HEK293 (cell line): ENCODE measurements at regions not wholly inside any gene's neighbourhood (a gene's known extent, or its start where the extent isn't known, plus 50 kb on each side); places are given as distances from the start of the nearest gene placed in this dataset.

Source experiments
- GLIS1 ChIP-seq: fragments of 450-650 bp; formaldehyde crosslinking; IDR thresholded peaks from 2 replicates; pipeline ENCODE4 v1.5.1; 2016; ENCODE audit warnings: missing biosample characterization, missing genetic modification characterization
- KLF16 ChIP-seq: fragments of 450-650 bp; formaldehyde crosslinking; IDR thresholded peaks from 2 replicates; pipeline ENCODE4 v1.5.1; 2017; ENCODE audit warnings: missing biosample characterization, missing genetic modification characterization
- ZBTB17 ChIP-seq: fragments of 450-650 bp; formaldehyde crosslinking; IDR thresholded peaks from 2 replicates; pipeline ENCODE4 v1.5.1; 2016; ENCODE audit warnings: missing biosample characterization, missing genetic modification characterization
- ZNF184 ChIP-seq: fragments of 450-650 bp; IDR thresholded peaks from 2 replicates; pipeline ENCODE4 v1.5.1; 2018; ENCODE audit warnings: missing biosample characterization, mild to moderate bottlenecking, missing genetic modification characterization
- ZNF510 ChIP-seq: fragments of 450-650 bp; formaldehyde crosslinking; IDR thresholded peaks from 2 replicates; pipeline ENCODE4 v1.5.1; 2018; ENCODE audit warnings: mild to moderate bottlenecking, missing genetic modification characterization, missing biosample characterization; ENCODE audit not compliant: insufficient replicate concordance
- ZNF660 ChIP-seq: fragments of 450-650 bp; IDR thresholded peaks from 2 replicates; pipeline ENCODE4 v1.5.1; 2018; ENCODE audit warnings: missing biosample characterization, mild to moderate bottlenecking, missing genetic modification characterization
- ZNF791 ChIP-seq: fragments of 450-650 bp; formaldehyde crosslinking; IDR thresholded peaks from 2 replicates; pipeline ENCODE4 v1.5.1; 2016; ENCODE audit warnings: missing biosample characterization, missing genetic modification characterization
- ZSCAN23 ChIP-seq: fragments of 450-650 bp; formaldehyde crosslinking; IDR thresholded peaks from 2 replicates; pipeline ENCODE4 v1.5.1; 2016; ENCODE audit warnings: missing biosample characterization, missing genetic modification characterization
- TF ChIP-seq, protein P1 (sequence below): fragments of 450-650 bp; IDR thresholded peaks from 2 replicates; pipeline ENCODE4 v1.5.1; 2018; ENCODE audit warnings: missing biosample characterization, mild to moderate bottlenecking, missing genetic modification characterization
- TF ChIP-seq, protein P2 (sequence below): fragments of 450-650 bp; formaldehyde crosslinking; IDR thresholded peaks from 2 replicates; pipeline ENCODE4 v1.5.1; 2016; ENCODE audit warnings: missing biosample characterization, missing genetic modification characterization
- TF ChIP-seq, protein P3 (sequence below): fragments of 450-650 bp; formaldehyde crosslinking; IDR thresholded peaks from 2 replicates; pipeline ENCODE4 v1.5.1; 2016; ENCODE audit warnings: missing biosample characterization, missing genetic modification characterization
- TF ChIP-seq, protein P4 (sequence below): fragments of 450-650 bp; formaldehyde crosslinking; IDR thresholded peaks from 2 replicates; pipeline ENCODE4 v1.5.1; 2016; ENCODE audit warnings: missing biosample characterization, missing genetic modification characterization

DNA sequence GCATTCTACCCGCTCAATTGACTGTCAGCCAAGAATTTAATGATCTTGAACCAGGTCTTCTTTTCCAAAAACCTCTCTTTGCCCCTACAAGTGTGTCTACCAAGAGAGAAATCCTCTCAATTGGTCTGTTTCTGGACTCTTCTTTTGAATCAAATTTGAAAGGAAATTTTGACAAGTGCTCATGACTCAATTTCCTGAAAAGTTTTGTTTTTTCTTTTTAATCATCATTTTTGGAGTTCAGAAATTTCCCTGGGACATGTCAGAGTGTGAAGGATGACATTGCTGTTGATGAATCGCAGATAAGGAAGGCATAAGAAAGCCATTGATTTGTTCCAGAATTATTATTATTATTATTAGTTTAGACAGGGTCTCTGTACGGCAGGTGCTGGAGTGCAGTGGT is 88.2 kb upstream of the AKT3 start:
- TF ChIP-seq ZNF510 (tag by site-specific recombination) (no peak), KLF16 (tag by site-specific recombination) (no peak), ZNF791 (tag by site-specific recombination) (no peak), GLIS1 (no peak), ZNF184 (tag by site-specific recombination) (no peak), ZBTB17 (tag by site-specific recombination) (no peak), ZSCAN23 (tag by site-specific recombination) (no peak), ZNF660 (tag by site-specific recombination) (no peak)
- TF ChIP-seq, protein P1, sequence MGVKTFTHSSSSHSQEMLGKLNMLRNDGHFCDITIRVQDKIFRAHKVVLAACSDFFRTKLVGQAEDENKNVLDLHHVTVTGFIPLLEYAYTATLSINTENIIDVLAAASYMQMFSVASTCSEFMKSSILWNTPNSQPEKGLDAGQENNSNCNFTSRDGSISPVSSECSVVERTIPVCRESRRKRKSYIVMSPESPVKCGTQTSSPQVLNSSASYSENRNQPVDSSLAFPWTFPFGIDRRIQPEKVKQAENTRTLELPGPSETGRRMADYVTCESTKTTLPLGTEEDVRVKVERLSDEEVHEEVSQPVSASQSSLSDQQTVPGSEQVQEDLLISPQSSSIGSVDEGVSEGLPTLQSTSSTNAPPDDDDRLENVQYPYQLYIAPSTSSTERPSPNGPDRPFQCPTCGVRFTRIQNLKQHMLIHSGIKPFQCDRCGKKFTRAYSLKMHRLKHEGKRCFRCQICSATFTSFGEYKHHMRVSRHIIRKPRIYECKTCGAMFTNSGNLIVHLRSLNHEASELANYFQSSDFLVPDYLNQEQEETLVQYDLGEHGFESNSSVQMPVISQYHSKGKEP (tag by site-specific recombination), result no peak
- TF ChIP-seq, protein P2, sequence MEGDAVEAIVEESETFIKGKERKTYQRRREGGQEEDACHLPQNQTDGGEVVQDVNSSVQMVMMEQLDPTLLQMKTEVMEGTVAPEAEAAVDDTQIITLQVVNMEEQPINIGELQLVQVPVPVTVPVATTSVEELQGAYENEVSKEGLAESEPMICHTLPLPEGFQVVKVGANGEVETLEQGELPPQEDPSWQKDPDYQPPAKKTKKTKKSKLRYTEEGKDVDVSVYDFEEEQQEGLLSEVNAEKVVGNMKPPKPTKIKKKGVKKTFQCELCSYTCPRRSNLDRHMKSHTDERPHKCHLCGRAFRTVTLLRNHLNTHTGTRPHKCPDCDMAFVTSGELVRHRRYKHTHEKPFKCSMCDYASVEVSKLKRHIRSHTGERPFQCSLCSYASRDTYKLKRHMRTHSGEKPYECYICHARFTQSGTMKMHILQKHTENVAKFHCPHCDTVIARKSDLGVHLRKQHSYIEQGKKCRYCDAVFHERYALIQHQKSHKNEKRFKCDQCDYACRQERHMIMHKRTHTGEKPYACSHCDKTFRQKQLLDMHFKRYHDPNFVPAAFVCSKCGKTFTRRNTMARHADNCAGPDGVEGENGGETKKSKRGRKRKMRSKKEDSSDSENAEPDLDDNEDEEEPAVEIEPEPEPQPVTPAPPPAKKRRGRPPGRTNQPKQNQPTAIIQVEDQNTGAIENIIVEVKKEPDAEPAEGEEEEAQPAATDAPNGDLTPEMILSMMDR, result no peak
- TF ChIP-seq, protein P3, sequence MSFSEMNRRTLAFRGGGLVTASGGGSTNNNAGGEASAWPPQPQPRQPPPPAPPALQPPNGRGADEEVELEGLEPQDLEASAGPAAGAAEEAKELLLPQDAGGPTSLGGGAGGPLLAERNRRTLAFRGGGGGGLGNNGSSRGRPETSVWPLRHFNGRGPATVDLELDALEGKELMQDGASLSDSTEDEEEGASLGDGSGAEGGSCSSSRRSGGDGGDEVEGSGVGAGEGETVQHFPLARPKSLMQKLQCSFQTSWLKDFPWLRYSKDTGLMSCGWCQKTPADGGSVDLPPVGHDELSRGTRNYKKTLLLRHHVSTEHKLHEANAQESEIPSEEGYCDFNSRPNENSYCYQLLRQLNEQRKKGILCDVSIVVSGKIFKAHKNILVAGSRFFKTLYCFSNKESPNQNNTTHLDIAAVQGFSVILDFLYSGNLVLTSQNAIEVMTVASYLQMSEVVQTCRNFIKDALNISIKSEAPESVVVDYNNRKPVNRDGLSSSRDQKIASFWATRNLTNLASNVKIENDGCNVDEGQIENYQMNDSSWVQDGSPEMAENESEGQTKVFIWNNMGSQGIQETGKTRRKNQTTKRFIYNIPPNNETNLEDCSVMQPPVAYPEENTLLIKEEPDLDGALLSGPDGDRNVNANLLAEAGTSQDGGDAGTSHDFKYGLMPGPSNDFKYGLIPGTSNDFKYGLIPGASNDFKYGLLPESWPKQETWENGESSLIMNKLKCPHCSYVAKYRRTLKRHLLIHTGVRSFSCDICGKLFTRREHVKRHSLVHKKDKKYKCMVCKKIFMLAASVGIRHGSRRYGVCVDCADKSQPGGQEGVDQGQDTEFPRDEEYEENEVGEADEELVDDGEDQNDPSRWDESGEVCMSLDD (tag by site-specific recombination), result no peak
- TF ChIP-seq, protein P4, sequence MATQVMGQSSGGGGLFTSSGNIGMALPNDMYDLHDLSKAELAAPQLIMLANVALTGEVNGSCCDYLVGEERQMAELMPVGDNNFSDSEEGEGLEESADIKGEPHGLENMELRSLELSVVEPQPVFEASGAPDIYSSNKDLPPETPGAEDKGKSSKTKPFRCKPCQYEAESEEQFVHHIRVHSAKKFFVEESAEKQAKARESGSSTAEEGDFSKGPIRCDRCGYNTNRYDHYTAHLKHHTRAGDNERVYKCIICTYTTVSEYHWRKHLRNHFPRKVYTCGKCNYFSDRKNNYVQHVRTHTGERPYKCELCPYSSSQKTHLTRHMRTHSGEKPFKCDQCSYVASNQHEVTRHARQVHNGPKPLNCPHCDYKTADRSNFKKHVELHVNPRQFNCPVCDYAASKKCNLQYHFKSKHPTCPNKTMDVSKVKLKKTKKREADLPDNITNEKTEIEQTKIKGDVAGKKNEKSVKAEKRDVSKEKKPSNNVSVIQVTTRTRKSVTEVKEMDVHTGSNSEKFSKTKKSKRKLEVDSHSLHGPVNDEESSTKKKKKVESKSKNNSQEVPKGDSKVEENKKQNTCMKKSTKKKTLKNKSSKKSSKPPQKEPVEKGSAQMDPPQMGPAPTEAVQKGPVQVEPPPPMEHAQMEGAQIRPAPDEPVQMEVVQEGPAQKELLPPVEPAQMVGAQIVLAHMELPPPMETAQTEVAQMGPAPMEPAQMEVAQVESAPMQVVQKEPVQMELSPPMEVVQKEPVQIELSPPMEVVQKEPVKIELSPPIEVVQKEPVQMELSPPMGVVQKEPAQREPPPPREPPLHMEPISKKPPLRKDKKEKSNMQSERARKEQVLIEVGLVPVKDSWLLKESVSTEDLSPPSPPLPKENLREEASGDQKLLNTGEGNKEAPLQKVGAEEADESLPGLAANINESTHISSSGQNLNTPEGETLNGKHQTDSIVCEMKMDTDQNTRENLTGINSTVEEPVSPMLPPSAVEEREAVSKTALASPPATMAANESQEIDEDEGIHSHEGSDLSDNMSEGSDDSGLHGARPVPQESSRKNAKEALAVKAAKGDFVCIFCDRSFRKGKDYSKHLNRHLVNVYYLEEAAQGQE, result no peak
